ENCODE measurements at regions not wholly inside any gene's neighbourhood (a gene's known extent, or its start where the extent isn't known, plus 50 kb on each side); places are given as distances from the start of the nearest gene placed in this dataset.

DNA sequence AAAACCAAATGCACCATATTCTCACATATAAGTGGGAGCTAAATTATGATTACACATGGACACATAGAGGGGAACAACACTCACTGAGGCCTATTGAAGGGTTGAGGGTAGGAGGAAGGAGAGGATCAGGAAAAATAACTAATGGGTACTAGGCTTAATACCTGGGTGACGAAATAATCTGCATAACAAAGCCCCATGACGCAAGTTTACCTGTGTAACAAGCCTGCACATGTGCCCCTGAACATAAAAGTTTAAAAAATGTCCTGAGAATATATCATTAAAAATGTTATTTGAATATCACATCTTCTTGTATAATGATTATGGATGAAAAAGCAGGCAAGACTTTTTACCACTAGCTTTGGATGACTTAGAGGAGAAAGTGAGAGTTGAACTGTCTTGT, 138.0 kb upstream of the NOVA1 start:
- Mint-ChIP-seq H3K4me3 (no peak overlapping the region), H3K27ac (no peak overlapping the region), H3K9me3 (peaks cover 5% of the 10 kb centered on the region), H3K27me3 (no peaks in the 10 kb centered on the region), H3K4me1 (no peaks in the 10 kb centered on the region), H3K36me3 (no peaks in the 10 kb centered on the region)
- DNase-seq (no peak), ATAC-seq (ENCODE audit: low read depth) (no peak)
- POLR2A ChIA-PET = no interaction called here

DNA sequence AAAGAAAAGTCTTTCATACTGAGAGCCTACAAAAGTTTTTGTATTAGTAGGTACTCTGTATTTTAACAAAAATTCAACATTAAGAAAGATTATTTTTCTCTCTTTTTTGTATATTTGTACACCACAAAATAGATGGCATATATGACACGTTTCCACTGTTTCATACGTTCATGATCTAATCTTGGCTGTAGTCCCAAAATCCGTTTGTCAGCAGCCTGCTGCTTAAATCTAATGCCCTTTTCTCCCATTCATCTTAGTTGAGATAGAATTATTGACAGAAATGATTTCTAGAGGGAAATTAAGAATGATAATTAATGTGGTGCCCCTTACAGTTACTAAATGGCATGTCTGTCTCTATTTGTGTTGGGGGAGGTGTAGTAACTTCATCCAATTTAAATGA, 140.7 kb upstream of the NOVA1 start:
- H3K4me3 Mint-ChIP-seq = no peak overlapping the region
- DNase-seq = no peak
- no peak for ATAC-seq (ENCODE audit: low read depth)
- no peaks in the 10 kb centered on the region for H3K27me3 Mint-ChIP-seq
- H3K27ac Mint-ChIP-seq = no peak overlapping the region
- H3K9me3 Mint-ChIP-seq = peaks cover 2% of the 10 kb centered on the region
- H3K36me3 Mint-ChIP-seq = no peaks in the 10 kb centered on the region
- H3K4me1 Mint-ChIP-seq = no peaks in the 10 kb centered on the region
- POLR2A ChIA-PET = no interaction called here

GRCh38 chr14:26741711-26742212, 143.9 kb upstream of the NOVA1 start:
- POLR2A ChIA-PET = no interaction called here
- Mint-ChIP-seq H3K9me3 (peaks cover 1% of the 10 kb centered on the region), H3K4me1 (no peaks in the 10 kb centered on the region), H3K36me3 (no peaks in the 10 kb centered on the region), H3K27me3 (no peaks in the 10 kb centered on the region), H3K4me3 (no peak overlapping the region), H3K27ac (no peak overlapping the region)
- no peak for ATAC-seq (ENCODE audit: low read depth)
- no peak for DNase-seq

DNA sequence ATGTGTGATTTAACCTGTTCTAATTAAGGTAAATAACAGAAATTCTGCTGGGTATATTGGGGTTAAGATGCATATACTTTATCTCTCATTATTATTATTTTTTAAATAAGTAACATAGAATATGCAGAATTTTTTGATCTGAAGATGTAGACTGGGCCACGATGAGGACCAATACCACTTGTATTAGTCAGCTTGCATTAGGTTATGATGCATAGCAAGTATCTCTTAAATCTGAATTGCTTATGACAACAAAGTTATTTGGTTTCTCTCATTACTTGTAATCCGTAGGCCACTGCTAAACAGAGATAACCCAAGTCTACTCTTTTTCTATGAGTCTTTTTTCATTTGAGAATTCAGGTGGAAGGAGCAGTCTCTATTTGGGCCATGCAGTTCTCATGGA, 145.5 kb upstream of the NOVA1 start:
- peaks cover 1% of the 10 kb centered on the region for H3K9me3 Mint-ChIP-seq
- DNase-seq (no peak), ATAC-seq (ENCODE audit: low read depth) (no peak)
- no peak overlapping the region for H3K4me3 Mint-ChIP-seq
- no peaks in the 10 kb centered on the region for H3K27me3 Mint-ChIP-seq
- POLR2A ChIA-PET = no interaction called here
- no peak overlapping the region for H3K27ac Mint-ChIP-seq
- no peaks in the 10 kb centered on the region for H3K36me3 Mint-ChIP-seq
- H3K4me1 Mint-ChIP-seq = no peaks in the 10 kb centered on the region

- Mint-ChIP-seq H3K27ac (no peak overlapping the region), H3K4me3 (no peak overlapping the region), H3K4me1 (no peaks in the 10 kb centered on the region), H3K36me3 (no peaks in the 10 kb centered on the region), H3K27me3 (no peaks in the 10 kb centered on the region), H3K9me3 (peaks cover 1% of the 10 kb centered on the region)
- DNase-seq = no peak
- ATAC-seq (ENCODE audit: low read depth) = no peak
- POLR2A ChIA-PET = no interaction called here
Observed at GRCh38 chr14:26744903-26745302, 147.1 kb upstream of the NOVA1 start.

- H3K27me3 Mint-ChIP-seq = no peaks in the 10 kb centered on the region
- no peaks in the 10 kb centered on the region for H3K36me3 Mint-ChIP-seq
- no peak for ATAC-seq (ENCODE audit: low read depth)
- H3K9me3 Mint-ChIP-seq = no peaks in the 10 kb centered on the region
- no peak for DNase-seq
- no peak overlapping the region for H3K27ac Mint-ChIP-seq
- no peaks in the 10 kb centered on the region for H3K4me1 Mint-ChIP-seq
- POLR2A ChIA-PET = no interaction called here
- no peak overlapping the region for H3K4me3 Mint-ChIP-seq
Observed at GRCh38 chr14:26761532-26761931, 163.7 kb upstream of the NOVA1 start.

DNA sequence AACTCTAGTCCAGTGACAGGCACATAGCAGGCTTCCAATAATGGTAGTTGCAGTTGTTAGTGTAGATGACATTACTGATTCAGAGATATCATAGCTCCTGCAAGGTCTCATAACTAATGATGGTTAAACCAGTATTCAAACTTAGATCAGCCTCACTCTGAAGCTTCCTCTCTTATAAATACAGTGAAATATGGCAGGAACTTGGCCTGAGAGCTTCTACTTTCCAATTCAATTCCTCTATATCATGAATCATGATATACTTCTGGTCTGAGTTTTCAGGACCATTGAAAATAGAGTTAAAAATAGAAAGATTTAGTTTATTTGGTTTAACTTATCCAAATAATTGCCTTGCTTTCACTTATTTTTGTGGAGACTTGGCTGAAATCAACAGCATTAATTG, 167.5 kb upstream of the NOVA1 start:
- no peak for ATAC-seq (ENCODE audit: low read depth)
- H3K27ac Mint-ChIP-seq = no peak overlapping the region
- POLR2A ChIA-PET = no interaction called here
- H3K36me3 Mint-ChIP-seq = no peaks in the 10 kb centered on the region
- H3K4me3 Mint-ChIP-seq = no peak overlapping the region
- H3K9me3 Mint-ChIP-seq = no peaks in the 10 kb centered on the region
- H3K27me3 Mint-ChIP-seq = no peaks in the 10 kb centered on the region
- H3K4me1 Mint-ChIP-seq = no peaks in the 10 kb centered on the region
- no peak for DNase-seq

GRCh38 chr14:26765768-26766520, 168.1 kb upstream of the NOVA1 start:
- no peak for DNase-seq
- Mint-ChIP-seq H3K4me3 (no peak overlapping the region), H3K4me1 (no peaks in the 10 kb centered on the region), H3K27me3 (no peaks in the 10 kb centered on the region), H3K9me3 (peaks cover 1% of the 10 kb centered on the region), H3K36me3 (no peaks in the 10 kb centered on the region), H3K27ac (no peak overlapping the region)
- no peak for ATAC-seq (ENCODE audit: low read depth)
- POLR2A ChIA-PET = no interaction called here

GRCh38 chr14:26766726-26767125, 168.9 kb upstream of the NOVA1 start:
- peaks cover 1% of the 10 kb centered on the region for H3K9me3 Mint-ChIP-seq
- no peak for DNase-seq
- H3K4me3 Mint-ChIP-seq = no peak overlapping the region
- no peaks in the 10 kb centered on the region for H3K4me1 Mint-ChIP-seq
- no peak overlapping the region for H3K27ac Mint-ChIP-seq
- no peaks in the 10 kb centered on the region for H3K36me3 Mint-ChIP-seq
- no peaks in the 10 kb centered on the region for H3K27me3 Mint-ChIP-seq
- ATAC-seq (ENCODE audit: low read depth) = no peak
- POLR2A ChIA-PET = no interaction called here

GRCh38 chr14:26773906-26774593, 176.2 kb upstream of the NOVA1 start:
- H3K27me3 Mint-ChIP-seq = no peaks in the 10 kb centered on the region
- no peak for DNase-seq
- H3K4me1 Mint-ChIP-seq = no peaks in the 10 kb centered on the region
- POLR2A ChIA-PET = no interaction called here
- ATAC-seq (ENCODE audit: low read depth) = no peak
- H3K9me3 Mint-ChIP-seq = peaks cover 10% of the 10 kb centered on the region
- no peaks in the 10 kb centered on the region for H3K36me3 Mint-ChIP-seq
- no peak overlapping the region for H3K27ac Mint-ChIP-seq
- no peak overlapping the region for H3K4me3 Mint-ChIP-seq

DNA sequence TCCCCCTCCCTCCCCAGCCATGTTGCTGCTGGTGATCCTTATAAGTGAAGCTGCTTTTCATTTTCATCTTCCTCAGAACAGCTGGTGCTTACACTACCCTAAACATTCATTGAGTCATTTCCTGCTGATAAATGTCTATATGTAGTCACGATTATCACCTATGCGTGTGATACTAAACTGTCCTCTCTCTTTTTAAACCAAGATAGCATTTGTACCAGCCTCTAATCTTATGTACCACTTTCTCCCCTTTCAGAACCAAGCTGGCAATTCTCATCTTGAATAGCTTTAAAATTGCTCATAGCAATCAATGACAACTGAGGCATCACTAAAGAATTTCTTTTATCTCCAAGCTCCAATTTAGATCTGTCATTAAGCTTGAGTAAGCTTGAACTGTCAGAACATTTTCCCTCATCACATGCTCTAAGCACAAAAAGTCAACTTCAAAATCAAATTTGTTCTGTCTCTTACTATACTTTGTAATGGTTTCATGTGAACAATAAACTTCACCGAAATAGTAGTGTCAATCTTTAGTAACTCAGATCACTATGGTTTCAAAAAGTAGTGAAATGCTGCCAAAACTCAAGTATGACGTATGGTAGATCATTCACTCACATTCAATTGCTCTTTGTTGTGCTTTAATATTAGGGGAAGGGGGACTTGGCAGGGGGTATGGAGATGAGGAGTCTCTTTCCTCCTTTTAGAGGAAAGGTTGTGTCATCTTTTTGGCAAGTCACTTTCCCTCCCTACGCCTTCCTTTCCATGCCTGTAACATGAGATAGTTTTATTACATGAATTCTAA, 178.1 kb upstream of the NOVA1 start:
- Mint-ChIP-seq H3K27me3 (no peaks in the 10 kb centered on the region), H3K4me1 (no peaks in the 10 kb centered on the region), H3K27ac (no peak overlapping the region), H3K36me3 (no peaks in the 10 kb centered on the region), H3K9me3 (peaks cover 11% of the 10 kb centered on the region), H3K4me3 (no peak overlapping the region)
- DNase-seq = no peak
- POLR2A ChIA-PET = no interaction called here
- ATAC-seq (ENCODE audit: low read depth) = no peak

DNA sequence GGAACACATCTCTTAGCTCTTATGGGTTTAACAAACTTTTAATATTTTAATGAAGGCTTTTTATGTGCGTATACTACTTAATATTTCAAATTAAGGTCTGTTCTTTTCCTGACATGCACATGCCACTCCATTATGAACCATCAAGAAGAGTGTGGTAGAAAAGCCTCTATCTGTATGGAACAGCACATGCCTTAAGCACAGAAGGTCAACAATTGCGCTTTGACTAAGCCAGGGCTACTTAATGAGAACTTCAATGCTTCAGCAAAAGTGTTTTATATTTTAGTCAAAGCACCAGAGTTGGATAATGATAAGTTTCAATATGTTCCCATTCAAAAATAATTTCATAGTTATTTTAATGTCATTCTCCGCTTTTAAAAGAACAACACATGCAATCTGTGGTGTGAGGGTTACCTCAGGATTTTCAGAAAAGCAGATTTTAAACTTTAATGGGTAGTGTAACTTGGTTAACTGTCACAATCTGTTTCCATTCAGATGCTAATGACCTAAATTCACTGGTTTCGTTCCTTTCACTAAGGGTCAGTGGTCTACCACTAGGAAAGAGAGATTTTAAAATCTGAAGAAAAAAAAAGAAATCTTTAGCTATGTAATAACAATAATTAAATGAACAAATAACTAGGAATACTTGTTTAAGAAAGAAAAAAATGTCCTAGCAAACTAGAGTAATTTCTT, 193.4 kb upstream of the NOVA1 start:
- Mint-ChIP-seq H3K27ac (no peak overlapping the region), H3K4me3 (no peak overlapping the region), H3K9me3 (peaks cover 11% of the 10 kb centered on the region), H3K36me3 (no peaks in the 10 kb centered on the region), H3K4me1 (no peaks in the 10 kb centered on the region), H3K27me3 (no peaks in the 10 kb centered on the region)
- POLR2A ChIA-PET = no interaction called here
- ATAC-seq (ENCODE audit: low read depth) = no peak
- DNase-seq = no peak

DNA sequence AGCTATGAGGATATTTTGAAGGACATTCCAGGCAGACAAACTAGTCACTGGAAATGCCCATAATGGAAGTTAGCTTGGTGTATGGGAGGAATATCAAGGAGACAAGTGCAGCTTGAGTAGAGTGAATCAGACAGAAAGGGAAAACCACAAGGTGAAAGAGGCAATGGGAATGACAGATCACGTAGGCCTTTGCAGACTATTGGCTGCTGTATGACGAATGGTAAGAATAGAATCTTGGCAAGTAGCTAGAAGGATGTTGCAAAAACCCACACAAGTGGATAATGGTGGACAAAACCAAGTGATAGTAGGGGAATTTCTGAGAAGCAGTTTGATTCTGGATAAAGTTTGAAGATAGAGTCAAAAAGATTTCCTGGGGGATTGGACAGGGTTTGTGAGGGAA, 196.9 kb upstream of the NOVA1 start:
- Mint-ChIP-seq H3K27me3 (no peaks in the 10 kb centered on the region), H3K4me3 (no peak overlapping the region), H3K4me1 (no peaks in the 10 kb centered on the region), H3K27ac (no peak overlapping the region), H3K9me3 (peaks cover 11% of the 10 kb centered on the region), H3K36me3 (no peaks in the 10 kb centered on the region)
- POLR2A ChIA-PET = no interaction called here
- DNase-seq (no peak), ATAC-seq (ENCODE audit: low read depth) (no peak)
